Ishikawa (cell line): ENCODE measurements at regions not wholly inside any gene's neighbourhood (a gene's known extent, or its start where the extent isn't known, plus 50 kb on each side); places are given as distances from the start of the nearest gene placed in this dataset.

Experiments used
- CEBPB ChIP-seq: IDR thresholded peaks from 2 replicates; pipeline ENCODE4 v1.6.1; 2012
- CREB1 ChIP-seq: IDR thresholded peaks from 2 replicates; pipeline ENCODE4 v1.6.1; 2012; ENCODE audit warnings: low read depth
- EGR1 ChIP-seq: IDR thresholded peaks from 2 replicates; pipeline ENCODE4 v1.6.1; 2012
- EP300 ChIP-seq: IDR thresholded peaks from 2 replicates; pipeline ENCODE4 v1.6.1; 2012; ENCODE audit warnings: borderline replicate concordance
- FOXM1 ChIP-seq: IDR thresholded peaks from 2 replicates; pipeline ENCODE4 v1.6.1; 2012; ENCODE audit warnings: low read depth, borderline replicate concordance
- NFIC ChIP-seq: IDR thresholded peaks from 2 replicates; pipeline ENCODE4 v1.6.1; 2012
- RAD21 ChIP-seq: IDR thresholded peaks from 2 replicates; pipeline ENCODE4 v1.6.1; 2012; ENCODE audit warnings: low read depth
- TAF1 ChIP-seq: IDR thresholded peaks from 2 replicates; pipeline ENCODE4 v1.6.1; 2012; ENCODE audit warnings: low read depth, mild to moderate bottlenecking
- TCF12 ChIP-seq: IDR thresholded peaks from 2 replicates; pipeline ENCODE4 v1.6.1; 2012; ENCODE audit warnings: low read depth
- TEAD4 ChIP-seq: IDR thresholded peaks from 2 replicates; pipeline ENCODE4 v1.6.1; 2012
- YY1 ChIP-seq: IDR thresholded peaks from 2 replicates; pipeline ENCODE4 v1.6.1; 2012; ENCODE audit warnings: low read depth
- ZBTB7A ChIP-seq: IDR thresholded peaks from 2 replicates; pipeline ENCODE4 v1.6.1; 2012; ENCODE audit warnings: low read depth
- TF ChIP-seq, protein P1 (sequence below): IDR thresholded peaks from 2 replicates; pipeline ENCODE4 v1.6.1; 2012; ENCODE audit warnings: low read depth, mild to moderate bottlenecking
- TF ChIP-seq, protein P2 (sequence below): IDR thresholded peaks from 2 replicates; pipeline ENCODE4 v1.6.1; 2012
- TF ChIP-seq, protein P3 (sequence below): IDR thresholded peaks from 2 replicates; pipeline ENCODE4 v1.6.1; 2012

DNA sequence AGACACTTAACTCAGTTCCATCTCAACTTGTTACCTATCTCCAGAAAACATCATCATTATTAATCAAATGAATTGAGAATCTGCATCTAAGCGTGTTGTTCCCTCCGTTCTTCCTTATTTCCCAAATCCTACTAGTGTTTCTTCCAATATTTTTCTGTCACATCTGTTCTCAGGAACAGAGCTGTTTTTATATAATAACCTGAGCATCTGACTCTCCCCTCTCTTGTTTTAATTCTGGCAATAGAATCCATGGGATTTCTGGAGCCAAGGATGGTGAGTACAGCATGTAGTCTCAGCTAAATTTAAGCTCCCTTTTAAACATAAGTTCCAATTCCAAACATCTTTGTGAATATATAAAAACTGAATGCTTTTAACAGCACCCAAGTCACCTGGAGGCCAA lies 558.3 kb downstream of the DTWD2 start:
- TF ChIP-seq, protein P1, sequence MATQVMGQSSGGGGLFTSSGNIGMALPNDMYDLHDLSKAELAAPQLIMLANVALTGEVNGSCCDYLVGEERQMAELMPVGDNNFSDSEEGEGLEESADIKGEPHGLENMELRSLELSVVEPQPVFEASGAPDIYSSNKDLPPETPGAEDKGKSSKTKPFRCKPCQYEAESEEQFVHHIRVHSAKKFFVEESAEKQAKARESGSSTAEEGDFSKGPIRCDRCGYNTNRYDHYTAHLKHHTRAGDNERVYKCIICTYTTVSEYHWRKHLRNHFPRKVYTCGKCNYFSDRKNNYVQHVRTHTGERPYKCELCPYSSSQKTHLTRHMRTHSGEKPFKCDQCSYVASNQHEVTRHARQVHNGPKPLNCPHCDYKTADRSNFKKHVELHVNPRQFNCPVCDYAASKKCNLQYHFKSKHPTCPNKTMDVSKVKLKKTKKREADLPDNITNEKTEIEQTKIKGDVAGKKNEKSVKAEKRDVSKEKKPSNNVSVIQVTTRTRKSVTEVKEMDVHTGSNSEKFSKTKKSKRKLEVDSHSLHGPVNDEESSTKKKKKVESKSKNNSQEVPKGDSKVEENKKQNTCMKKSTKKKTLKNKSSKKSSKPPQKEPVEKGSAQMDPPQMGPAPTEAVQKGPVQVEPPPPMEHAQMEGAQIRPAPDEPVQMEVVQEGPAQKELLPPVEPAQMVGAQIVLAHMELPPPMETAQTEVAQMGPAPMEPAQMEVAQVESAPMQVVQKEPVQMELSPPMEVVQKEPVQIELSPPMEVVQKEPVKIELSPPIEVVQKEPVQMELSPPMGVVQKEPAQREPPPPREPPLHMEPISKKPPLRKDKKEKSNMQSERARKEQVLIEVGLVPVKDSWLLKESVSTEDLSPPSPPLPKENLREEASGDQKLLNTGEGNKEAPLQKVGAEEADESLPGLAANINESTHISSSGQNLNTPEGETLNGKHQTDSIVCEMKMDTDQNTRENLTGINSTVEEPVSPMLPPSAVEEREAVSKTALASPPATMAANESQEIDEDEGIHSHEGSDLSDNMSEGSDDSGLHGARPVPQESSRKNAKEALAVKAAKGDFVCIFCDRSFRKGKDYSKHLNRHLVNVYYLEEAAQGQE, result no peak
- no peak for TF ChIP-seq CREB1
- TF ChIP-seq RAD21, result no peak
- TF ChIP-seq NFIC, result no peak
- no peak for TF ChIP-seq TCF12
- no peak for TF ChIP-seq EGR1

DNA sequence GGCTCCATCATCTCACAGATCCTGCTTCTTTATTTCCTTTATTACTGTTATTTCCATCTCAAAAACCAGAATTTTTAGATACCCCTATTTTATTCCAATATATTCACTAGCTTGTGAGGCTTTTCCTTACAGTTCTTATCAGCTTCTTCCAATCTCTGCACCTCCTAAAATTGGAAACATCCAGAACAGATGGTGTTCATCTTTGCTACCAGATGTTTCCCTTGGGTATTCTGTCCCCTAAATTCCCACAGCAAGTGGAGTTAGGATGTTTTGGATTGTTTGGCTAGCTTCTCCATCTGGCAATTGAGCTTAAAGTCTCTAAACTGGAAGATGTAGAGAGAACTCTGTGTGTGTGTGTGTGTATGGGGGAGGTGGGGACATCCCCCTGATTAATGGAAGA lies 580.4 kb downstream of the DTWD2 start:
- TF ChIP-seq EGR1 (no peak), TCF12 (no peak), TAF1 (no peak), EP300 (no peak), CEBPB (no peak), NFIC (no peak), RAD21 (no peak), FOXM1 (no peak), ZBTB7A (no peak), CREB1 (no peak)
- TF ChIP-seq, protein P2, sequence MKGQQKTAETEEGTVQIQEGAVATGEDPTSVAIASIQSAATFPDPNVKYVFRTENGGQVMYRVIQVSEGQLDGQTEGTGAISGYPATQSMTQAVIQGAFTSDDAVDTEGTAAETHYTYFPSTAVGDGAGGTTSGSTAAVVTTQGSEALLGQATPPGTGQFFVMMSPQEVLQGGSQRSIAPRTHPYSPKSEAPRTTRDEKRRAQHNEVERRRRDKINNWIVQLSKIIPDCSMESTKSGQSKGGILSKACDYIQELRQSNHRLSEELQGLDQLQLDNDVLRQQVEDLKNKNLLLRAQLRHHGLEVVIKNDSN, result no peak
- TF ChIP-seq, protein P3, sequence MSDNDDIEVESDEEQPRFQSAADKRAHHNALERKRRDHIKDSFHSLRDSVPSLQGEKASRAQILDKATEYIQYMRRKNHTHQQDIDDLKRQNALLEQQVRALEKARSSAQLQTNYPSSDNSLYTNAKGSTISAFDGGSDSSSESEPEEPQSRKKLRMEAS, result no peak

DNA sequence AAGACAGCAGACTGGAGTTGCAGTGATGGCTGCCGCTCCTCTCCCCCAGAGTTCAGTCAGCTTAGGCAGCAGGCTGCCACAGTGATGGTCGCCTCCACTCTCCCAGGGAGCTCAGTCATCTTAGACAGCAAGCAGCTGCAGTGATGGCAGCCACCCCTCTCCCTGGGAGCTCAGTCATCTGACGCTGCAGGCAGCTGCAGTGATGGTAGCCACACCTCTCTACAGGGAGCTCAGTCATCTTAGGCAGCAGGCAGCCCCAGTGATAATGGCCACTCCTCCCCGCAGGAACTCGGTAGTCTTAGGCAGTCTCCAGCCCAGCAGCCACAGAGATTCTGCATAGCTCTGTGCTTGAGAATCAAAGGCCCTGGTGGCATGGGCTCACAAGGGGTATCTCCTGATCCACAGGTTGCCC lies 582.7 kb downstream of the DTWD2 start:
- TF ChIP-seq TEAD4 (no peak), EGR1 (no peak), TCF12 (no peak), CEBPB (no peak), CREB1 (no peak), FOXM1 (no peak), ZBTB7A (no peak)

DNA sequence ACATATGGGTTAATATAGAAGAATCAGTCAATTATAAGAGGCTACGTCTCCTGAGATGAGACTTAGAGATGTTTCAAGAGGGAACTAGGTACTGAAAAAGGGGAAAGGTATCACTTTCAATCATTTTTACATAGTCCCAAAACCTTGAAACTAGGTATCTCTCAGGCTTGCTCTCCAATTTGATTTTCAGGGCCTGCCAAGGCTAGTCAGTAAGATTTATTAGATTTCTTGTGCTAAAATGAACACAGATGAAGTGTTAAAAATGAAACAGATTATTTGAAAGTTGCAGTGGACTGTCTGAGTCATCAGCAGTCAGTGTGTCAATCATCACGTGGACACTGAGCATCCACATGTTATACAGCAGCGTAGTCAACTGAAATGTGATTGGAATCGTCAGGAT lies 591.1 kb downstream of the DTWD2 start:
- TF ChIP-seq ZBTB7A, result no peak
- TF ChIP-seq FOXM1, result no peak
- TF ChIP-seq, protein P1, result no peak
- TF ChIP-seq TEAD4, result no peak
- TF ChIP-seq CEBPB, result no peak
- TF ChIP-seq, protein P2, result no peak
- no peak for TF ChIP-seq TAF1
- no peak for TF ChIP-seq NFIC
- no peak for TF ChIP-seq CREB1
- no peak for TF ChIP-seq EP300
- no peak for TF ChIP-seq RAD21
- TF ChIP-seq TCF12, result no peak
- no peak for TF ChIP-seq YY1
- TF ChIP-seq, protein P3, result no peak
- TF ChIP-seq EGR1, result no peak

DNA sequence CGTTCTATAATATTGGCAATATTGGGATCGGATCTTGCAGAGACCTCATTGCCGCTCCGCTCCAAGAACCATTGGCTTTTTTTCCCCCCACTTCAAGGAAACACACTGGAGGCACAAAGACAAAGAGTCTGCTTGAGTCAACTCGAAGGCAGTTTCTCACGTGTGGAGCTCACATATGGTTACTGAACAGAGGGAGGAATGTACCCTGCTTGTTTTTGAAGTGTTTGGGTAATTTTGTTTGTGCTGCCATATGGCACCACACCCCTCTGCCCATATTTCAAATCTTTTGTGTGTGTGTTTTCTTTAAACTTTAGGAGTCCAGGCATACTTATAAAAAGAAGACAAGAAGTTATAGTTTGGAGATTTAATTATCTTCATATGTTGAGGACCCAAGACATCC lies 595.9 kb downstream of the DTWD2 start:
- TF ChIP-seq, protein P1, result no peak
- no peak for TF ChIP-seq EGR1
- no peak for TF ChIP-seq YY1
- TF ChIP-seq TCF12, result no peak
- TF ChIP-seq, protein P3, result no peak
- no peak for TF ChIP-seq TAF1
- TF ChIP-seq CEBPB, result no peak
- TF ChIP-seq, protein P2, result no peak
- no peak for TF ChIP-seq EP300
- no peak for TF ChIP-seq CREB1
- no peak for TF ChIP-seq ZBTB7A
- TF ChIP-seq TEAD4, result no peak
